ENCODE measurements at regions not wholly inside any gene's neighbourhood (a gene's known extent, or its start where the extent isn't known, plus 50 kb on each side); places are given as distances from the start of the nearest gene placed in this dataset.

- no peak overlapping the region for H3K27ac Mint-ChIP-seq
- POLR2A ChIA-PET, result no interaction called here
- no peak overlapping the region for H3K4me3 ChIP-seq (ENCODE audit: control insufficient read depth in 1 of 2, extremely low read depth in 1 of 2, low read length in 1 of 2)
- no peaks in the 10 kb centered on the region for H3K36me3 Mint-ChIP-seq
- H3K27me3 ChIP-seq (replicated peaks in 1 of 2; ENCODE audit: control insufficient read depth in 2 of 2, extremely low read depth in 1 of 2, insufficient read depth in 2 of 2, low read length in 1 of 2), result peaks cover 6 to 16% of the 10 kb centered on the region in 2 experiments
- no peaks in the 10 kb centered on the region for H3K4me1 ChIP-seq (ENCODE audit: control insufficient read depth in 1 of 2, extremely low read depth in 1 of 2, insufficient read depth in 2 of 2, low read length in 2 of 2)
- no peaks in the 10 kb centered on the region for H3K4me1 Mint-ChIP-seq
- peaks cover 25 to 33% of the 10 kb centered on the region in 2 donors for H3K27me3 Mint-ChIP-seq
- DNase-seq, result no peak
- H3K9me3 Mint-ChIP-seq, result peaks cover 0 to 5% (median 0%) of the 10 kb centered on the region in 3 donors
- H3K36me3 ChIP-seq (ENCODE audit: control insufficient read depth in 2 of 2, extremely low read depth in 1 of 2, insufficient read depth in 1 of 2, low read length in 1 of 2), result no peaks in the 10 kb centered on the region
- no peak for ATAC-seq (replicated peaks in 1 of 4)
- no peak overlapping the region for H3K27ac ChIP-seq (ENCODE audit: low read length)
- CTCF ChIA-PET, result interaction anchor here in 1 of 2 donors (2.2 kb wide), 1 partner anchor 15 kb away, joined by 9 read pairs; no protein-coding TSS in a partner anchor
- no peaks in the 10 kb centered on the region for H3K9me3 ChIP-seq
- no CpG with 5 or more reads among the region's 4 CpGs for WGBS (ENCODE audit: insufficient coverage)
- H3K4me3 Mint-ChIP-seq, result no peak overlapping the region
Measured at GRCh38 chr12:13270817-13271216, 74.3 kb downstream of the EMP1 start.
